ENCODE measurements at regions not wholly inside any gene's neighbourhood (a gene's known extent, or its start where the extent isn't known, plus 50 kb on each side); places are given as distances from the start of the nearest gene placed in this dataset.

GRCh38 chr3:168707900-168708299 lies 612.2 kb upstream of the GOLIM4 start:
- TF ChIP-seq REST (IDR thresholded peaks at IDR 0.05; ENCODE audit: insufficient replicate concordance, low read depth), result no peak
- TF ChIP-seq CTCF (IDR thresholded peaks at IDR 0.05; ENCODE audit: insufficient read depth, low read length), result no peak
- TF ChIP-seq GABPA (IDR thresholded peaks at IDR 0.05; ENCODE audit: low read depth), result no peak

All from HL-60 (cell line).